SJCRH30 (cell line): ENCODE measurements at regions not wholly inside any gene's neighbourhood (a gene's known extent, or its start where the extent isn't known, plus 50 kb on each side); places are given as distances from the start of the nearest gene placed in this dataset.

Experiments
- DNase-seq, 2 experiments: peaks; one replicate each; pipeline ENCODE4 v3.0.0-alpha.2; 2015 to 2020
- H3K27ac ChIP-seq: fragments of 250-450 bp; sonication (Bioruptor Pico); 2 replicates; pipeline ENCODE4 v1.5.1; 2020; ENCODE audit warnings: mild to moderate bottlenecking, moderate library complexity
- H3K27me3 ChIP-seq: fragments of 250-450 bp; sonication (Bioruptor Pico); 2 replicates; pipeline ENCODE4 v1.5.1; 2020; ENCODE audit warnings: mild to moderate bottlenecking, moderate library complexity
- H3K36me3 ChIP-seq: fragments of 250-450 bp; sonication (Bioruptor Pico); 2 replicates; pipeline ENCODE4 v1.5.1; 2020; ENCODE audit warnings: mild to moderate bottlenecking, moderate library complexity
- H3K4me1 ChIP-seq: fragments of 250-450 bp; sonication (Bioruptor Pico); 2 replicates; pipeline ENCODE4 v1.5.1; 2020; ENCODE audit warnings: mild to moderate bottlenecking, moderate library complexity
- H3K4me3 ChIP-seq: fragments of 250-450 bp; sonication (Bioruptor Pico); 2 replicates; pipeline ENCODE4 v1.5.1; 2020; ENCODE audit warnings: mild to moderate bottlenecking, moderate library complexity
- H3K9me3 ChIP-seq: fragments of 250-450 bp; sonication (Bioruptor Pico); replicated peaks from 2 replicates; pipeline ENCODE4 v1.5.1; 2020; ENCODE audit warnings: mild to moderate bottlenecking, moderate library complexity

GRCh38 chr2:134086594-134087219 lies 167.2 kb upstream of the MGAT5 start:
- H3K9me3 ChIP-seq = no peaks in the 10 kb centered on the region
- H3K4me1 ChIP-seq = no peaks in the 10 kb centered on the region
- no peak overlapping the region for H3K4me3 ChIP-seq
- DNase-seq = no peak
- no peaks in the 10 kb centered on the region for H3K36me3 ChIP-seq
- no peaks in the 10 kb centered on the region for H3K27me3 ChIP-seq
- H3K27ac ChIP-seq = no peak overlapping the region

- DNase-seq = no peak
- no peaks in the 10 kb centered on the region for H3K27me3 ChIP-seq
Measured at GRCh38 chr2:134087371-134087921, 166.4 kb upstream of the MGAT5 start.

DNA sequence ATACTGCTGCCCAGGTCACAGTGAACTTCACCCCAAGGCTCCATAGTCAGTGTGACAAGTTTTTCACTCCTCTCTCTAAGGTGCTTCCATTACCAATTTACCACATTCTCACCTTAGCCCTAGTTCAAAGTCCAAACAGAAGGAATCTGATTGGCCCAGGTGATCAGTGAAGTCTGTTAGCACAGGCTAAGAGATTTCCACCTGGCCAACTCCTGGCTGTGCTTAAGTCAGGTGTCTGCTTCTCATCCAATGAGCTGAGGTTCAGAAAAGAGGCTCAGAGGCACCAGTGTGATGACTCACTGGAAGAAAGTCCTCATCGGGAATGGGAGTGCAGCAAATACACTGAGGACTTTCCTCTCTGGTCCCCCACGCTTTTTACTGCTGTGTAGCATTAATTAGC lies 164.4 kb upstream of the MGAT5 start:
- no peak overlapping the region for H3K27ac ChIP-seq

More at GRCh38 chr2:134087371-134087921, 166.4 kb upstream of the MGAT5 start:
- no peaks in the 10 kb centered on the region for H3K36me3 ChIP-seq
- no peaks in the 10 kb centered on the region for H3K9me3 ChIP-seq
- no peak overlapping the region for H3K4me3 ChIP-seq
- H3K27ac ChIP-seq = no peak overlapping the region
- H3K4me1 ChIP-seq = no peaks in the 10 kb centered on the region

DNA sequence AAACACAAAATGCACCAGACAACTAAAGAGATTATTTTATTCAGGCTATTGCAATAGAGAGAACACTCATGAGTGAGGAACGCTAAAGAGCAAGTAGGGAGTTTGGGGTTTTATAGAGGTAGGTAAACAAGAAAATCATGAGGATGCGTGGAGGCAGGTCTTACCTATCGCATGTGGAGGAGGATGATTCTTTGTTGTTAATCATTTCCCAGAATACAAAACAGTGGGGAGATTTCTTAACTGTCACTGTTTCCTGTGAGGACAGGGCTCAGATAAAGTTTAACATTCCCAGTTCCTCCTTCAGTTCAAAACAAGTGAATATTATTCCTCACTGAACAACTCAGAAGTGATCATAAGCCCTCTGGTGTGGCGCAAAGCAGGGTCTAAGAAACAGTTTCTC lies 156.1 kb upstream of the MGAT5 start:
- no peaks in the 10 kb centered on the region for H3K9me3 ChIP-seq
- H3K27me3 ChIP-seq = no peaks in the 10 kb centered on the region
- H3K4me3 ChIP-seq = no peak overlapping the region
- no peaks in the 10 kb centered on the region for H3K36me3 ChIP-seq
- DNase-seq = no peak
- no peak overlapping the region for H3K27ac ChIP-seq
- no peaks in the 10 kb centered on the region for H3K4me1 ChIP-seq

More for the DNA sequence above, 164.4 kb upstream of the MGAT5 start:
- Histone ChIP-seq H3K4me3 (no peak overlapping the region), H3K27me3 (no peaks in the 10 kb centered on the region), H3K9me3 (no peaks in the 10 kb centered on the region), H3K36me3 (no peaks in the 10 kb centered on the region), H3K4me1 (no peaks in the 10 kb centered on the region)
- DNase-seq = no peak

- Histone ChIP-seq H3K27ac (no peak overlapping the region), H3K36me3 (no peaks in the 10 kb centered on the region), H3K4me1 (no peaks in the 10 kb centered on the region), H3K9me3 (no peaks in the 10 kb centered on the region), H3K27me3 (no peaks in the 10 kb centered on the region), H3K4me3 (no peak overlapping the region)
- no peak for DNase-seq
Measured at GRCh38 chr2:134098321-134098720, 155.6 kb upstream of the MGAT5 start.

DNA sequence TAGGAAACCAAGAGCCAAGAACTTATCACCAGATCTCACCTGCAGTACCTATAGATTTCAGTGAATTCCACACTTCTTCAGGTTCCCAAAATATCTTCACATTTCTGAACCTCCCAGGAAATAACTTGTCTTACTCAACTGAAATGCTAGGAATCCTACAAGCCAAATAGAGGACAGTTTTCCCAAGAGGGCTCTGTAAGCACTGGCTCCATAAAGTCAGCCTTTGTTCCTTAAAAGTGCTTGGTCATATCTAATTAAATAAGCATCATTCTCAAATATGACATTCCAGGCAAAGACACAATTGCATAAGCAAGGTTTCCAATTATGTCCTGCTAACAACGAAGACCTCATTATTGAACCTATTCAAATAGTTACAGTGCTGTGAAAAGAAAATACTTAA lies 154.6 kb upstream of the MGAT5 start:
- Histone ChIP-seq H3K27ac (no peak overlapping the region), H3K4me3 (no peak overlapping the region), H3K4me1 (no peaks in the 10 kb centered on the region), H3K9me3 (no peaks in the 10 kb centered on the region), H3K27me3 (no peaks in the 10 kb centered on the region), H3K36me3 (no peaks in the 10 kb centered on the region)
- DNase-seq = no peak

GRCh38 chr2:134103196-134103595 lies 150.7 kb upstream of the MGAT5 start:
- Histone ChIP-seq H3K27me3 (no peaks in the 10 kb centered on the region), H3K9me3 (no peaks in the 10 kb centered on the region; the same call in 1 of the 2 replicates), H3K36me3 (no peaks in the 10 kb centered on the region), H3K27ac (no peak overlapping the region), H3K4me3 (no peak overlapping the region), H3K4me1 (no peaks in the 10 kb centered on the region)
- no peak for DNase-seq

DNA sequence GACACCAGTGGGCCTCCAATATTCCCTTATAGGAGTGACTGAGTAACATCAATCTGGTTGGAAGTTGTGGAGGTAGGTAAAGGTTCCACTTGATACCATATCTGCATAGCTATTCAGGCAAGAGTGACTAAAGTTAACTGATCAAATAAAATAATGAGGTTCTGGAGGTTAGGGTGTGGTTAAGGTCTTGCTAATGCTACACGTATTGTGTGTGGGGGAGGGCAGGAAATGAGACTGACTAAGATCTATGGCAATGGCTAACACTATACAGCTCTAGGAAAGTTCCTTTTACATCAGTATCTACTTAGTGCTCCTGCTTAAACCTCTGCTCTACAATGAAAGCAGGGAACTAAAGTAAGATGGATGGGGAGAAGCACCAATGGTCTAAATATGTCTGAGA lies 149.1 kb upstream of the MGAT5 start:
- Histone ChIP-seq H3K4me1 (no peaks in the 10 kb centered on the region), H3K36me3 (no peaks in the 10 kb centered on the region), H3K9me3 (no peaks in the 10 kb centered on the region; the same call in 1 of the 2 replicates)

DNA sequence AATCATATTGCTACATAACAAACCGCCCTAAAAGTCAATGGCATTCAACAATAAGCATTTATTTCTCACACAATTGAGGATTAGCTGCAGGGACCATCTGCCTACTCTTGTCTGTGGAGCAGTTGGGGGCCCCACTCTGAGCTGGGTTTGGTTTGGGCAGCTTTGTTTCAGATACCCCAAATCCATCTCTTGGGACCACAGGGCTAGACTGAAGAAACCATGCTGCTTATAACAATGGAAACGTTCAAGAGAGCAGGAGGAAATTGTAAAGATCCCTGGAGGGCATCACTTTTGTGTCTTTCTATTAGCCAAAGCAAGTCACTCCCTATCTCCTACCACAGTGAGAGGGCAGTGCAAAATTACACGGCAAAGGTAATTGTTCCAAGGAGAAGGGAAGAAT lies 146.5 kb upstream of the MGAT5 start:
- Histone ChIP-seq H3K4me1 (no peaks in the 10 kb centered on the region), H3K27me3 (no peaks in the 10 kb centered on the region), H3K36me3 (no peaks in the 10 kb centered on the region), H3K27ac (no peak overlapping the region), H3K4me3 (no peak overlapping the region), H3K9me3 (no peaks in the 10 kb centered on the region; the same call in 1 of the 2 replicates)
- DNase-seq = peak in 1 of 2 experiments; percentile 30

More for the DNA sequence above, 149.1 kb upstream of the MGAT5 start:
- no peak for DNase-seq
- Histone ChIP-seq H3K27me3 (no peaks in the 10 kb centered on the region), H3K27ac (no peak overlapping the region), H3K4me3 (no peak overlapping the region)

DNA sequence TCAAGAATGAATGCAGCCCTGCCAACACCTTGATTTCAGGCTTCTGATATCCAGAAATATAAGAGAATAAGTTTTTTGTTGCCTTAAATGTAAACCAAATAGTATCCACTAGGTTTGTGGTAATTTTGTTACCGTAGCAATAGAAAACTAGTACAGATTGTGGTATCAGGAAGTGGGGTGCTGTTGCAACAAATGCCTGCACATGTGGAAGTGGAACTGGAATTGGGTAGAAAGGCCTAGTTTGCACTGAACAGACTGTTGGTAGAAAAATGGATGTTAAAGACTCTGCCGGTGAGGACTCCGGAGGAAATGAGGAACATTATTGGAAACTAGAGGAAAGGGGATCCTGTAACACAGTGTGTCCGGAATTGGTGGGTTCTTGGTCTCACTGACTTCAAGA lies 145.8 kb upstream of the MGAT5 start:
- Histone ChIP-seq H3K4me1 (no peaks in the 10 kb centered on the region), H3K27me3 (no peaks in the 10 kb centered on the region), H3K4me3 (no peak overlapping the region), H3K36me3 (no peaks in the 10 kb centered on the region), H3K27ac (no peak overlapping the region), H3K9me3 (no peaks in the 10 kb centered on the region; the same call in 1 of the 2 replicates)
- DNase-seq = no peak

GRCh38 chr2:134109246-134109645 lies 144.6 kb upstream of the MGAT5 start:
- H3K4me3 ChIP-seq = no peak overlapping the region
- H3K36me3 ChIP-seq = no peaks in the 10 kb centered on the region
- H3K27ac ChIP-seq = no peak overlapping the region
- no peaks in the 10 kb centered on the region for H3K27me3 ChIP-seq
- no peak for DNase-seq
- no peaks in the 10 kb centered on the region; the same call in 1 of the 2 replicates for H3K9me3 ChIP-seq
- H3K4me1 ChIP-seq = no peaks in the 10 kb centered on the region

DNA sequence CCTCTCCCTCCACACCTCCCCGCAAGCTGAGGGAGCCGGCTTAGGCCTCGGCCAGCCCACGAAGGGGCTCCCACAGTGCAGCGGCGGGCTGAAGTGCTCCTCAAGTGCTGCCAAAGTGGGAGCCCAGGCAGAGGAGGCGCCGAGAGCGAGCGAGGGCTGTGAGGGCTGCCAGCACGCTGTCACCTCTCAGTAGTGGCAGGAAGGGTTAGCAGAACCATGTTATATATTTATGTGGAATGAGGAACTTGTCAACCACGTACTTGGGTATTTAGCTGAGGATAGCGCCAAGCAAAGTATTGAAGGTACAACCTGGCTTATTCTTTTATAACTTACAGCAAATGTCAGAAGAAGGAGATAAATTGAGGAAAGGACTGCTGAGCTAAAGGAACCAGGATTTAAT lies 144.1 kb upstream of the MGAT5 start:
- Histone ChIP-seq H3K4me3 (no peak overlapping the region), H3K4me1 (no peaks in the 10 kb centered on the region), H3K9me3 (no peaks in the 10 kb centered on the region; the same call in 1 of the 2 replicates), H3K36me3 (no peaks in the 10 kb centered on the region), H3K27me3 (no peaks in the 10 kb centered on the region), H3K27ac (no peak overlapping the region)
- DNase-seq = no peak

DNA sequence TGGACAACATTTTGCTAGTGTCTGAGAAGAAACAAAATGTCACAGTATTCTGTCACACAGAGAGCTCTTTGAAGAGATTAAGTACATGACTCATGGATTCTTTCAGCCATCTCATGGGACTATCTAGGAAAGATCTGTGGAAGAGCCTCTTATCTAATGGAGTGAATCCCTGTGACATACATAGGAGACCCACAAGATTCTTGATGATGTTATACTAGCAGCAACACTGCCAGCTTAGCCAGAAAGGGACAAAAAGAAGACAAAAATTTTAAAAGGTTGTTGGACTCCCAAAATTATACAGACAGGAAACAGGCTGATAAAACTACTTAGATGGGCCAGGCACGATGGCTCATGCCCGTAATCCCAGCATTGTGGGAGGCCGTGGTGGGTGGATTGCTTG lies 143.3 kb upstream of the MGAT5 start:
- no peaks in the 10 kb centered on the region for H3K4me1 ChIP-seq
- H3K27me3 ChIP-seq = no peaks in the 10 kb centered on the region
- H3K4me3 ChIP-seq = no peak overlapping the region
- H3K27ac ChIP-seq = no peak overlapping the region
- no peaks in the 10 kb centered on the region for H3K9me3 ChIP-seq
- no peak for DNase-seq
- H3K36me3 ChIP-seq = no peaks in the 10 kb centered on the region

DNA sequence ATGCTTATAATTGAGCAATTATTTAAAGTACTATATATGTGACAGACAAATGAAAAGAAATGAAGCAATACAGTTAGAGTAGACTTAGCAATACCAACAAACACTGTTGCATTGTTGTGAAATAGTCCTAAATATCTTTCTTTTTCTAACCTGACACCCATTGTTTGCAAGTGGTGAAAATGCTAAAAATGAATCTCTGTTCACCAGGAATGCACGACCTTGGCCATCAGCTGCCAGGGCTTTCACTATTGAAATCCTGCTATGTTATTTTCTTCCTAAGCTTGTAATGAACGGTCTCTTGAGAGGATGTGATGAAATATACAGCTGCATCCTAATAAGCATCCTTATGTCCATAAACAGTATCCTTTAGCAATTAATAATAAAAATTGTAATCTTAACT lies 136.2 kb upstream of the MGAT5 start:
- Histone ChIP-seq H3K36me3 (no peaks in the 10 kb centered on the region), H3K9me3 (no peaks in the 10 kb centered on the region), H3K27ac (no peak overlapping the region), H3K4me3 (no peak overlapping the region), H3K4me1 (peaks cover 5% of the 10 kb centered on the region), H3K27me3 (no peaks in the 10 kb centered on the region)
- no peak for DNase-seq

DNA sequence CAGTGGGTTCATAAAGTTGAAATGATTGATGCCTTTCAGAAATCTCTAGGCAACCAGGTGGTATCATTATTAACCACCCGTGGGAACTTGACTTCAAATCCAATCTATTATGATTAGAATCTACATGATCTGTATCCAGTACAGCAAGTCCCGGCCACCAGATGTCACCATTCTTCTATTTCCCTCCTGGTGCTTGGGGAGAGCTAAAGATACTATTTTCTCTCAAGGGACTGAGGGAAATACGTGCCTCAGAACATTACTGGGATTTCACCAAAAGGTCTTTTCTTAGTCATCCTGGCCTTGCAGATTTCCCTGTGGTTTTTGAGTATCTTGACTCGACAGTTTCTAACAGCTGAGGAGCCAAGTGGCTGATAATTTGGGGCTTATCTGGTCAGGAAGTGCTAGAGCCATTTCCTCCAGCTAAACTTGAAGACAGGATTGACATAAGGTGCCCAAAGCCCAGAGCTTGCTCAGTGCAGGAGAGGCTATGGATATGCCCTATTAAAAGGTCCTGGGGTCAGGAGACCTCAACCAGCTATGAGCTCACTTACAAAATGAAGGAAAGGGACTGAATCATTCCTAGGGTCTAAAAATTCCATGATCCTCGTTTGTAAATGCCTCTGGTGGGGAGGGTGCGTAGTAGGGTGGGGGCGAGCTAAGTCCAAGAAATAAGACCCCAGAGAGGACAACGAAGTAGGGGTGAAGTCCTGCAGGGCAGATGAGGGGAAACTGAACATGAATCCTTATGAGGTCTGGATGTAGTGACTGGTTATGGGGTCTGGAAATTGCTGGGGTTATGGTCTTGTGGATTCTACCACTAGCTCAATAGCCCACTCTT lies 135.4 kb upstream of the MGAT5 start:
- Histone ChIP-seq H3K4me1 (peaks cover 6% of the 10 kb centered on the region), H3K9me3 (no peaks in the 10 kb centered on the region), H3K27me3 (no peaks in the 10 kb centered on the region), H3K4me3 (peak overlapping the region; percentile 97), H3K36me3 (no peaks in the 10 kb centered on the region), H3K27ac (peak overlapping the region; percentile 87)
- DNase-seq = peak; percentile 91 to 97
